ENCODE measurements at regions not wholly inside any gene's neighbourhood (a gene's known extent, or its start where the extent isn't known, plus 50 kb on each side); places are given as distances from the start of the nearest gene placed in this dataset. TPM values are rescaled to one million over a fixed set of nuclear protein-coding genes. Genes with fewer than 3 reads are reported as not detected.
"Not testable (repeated sequence)": the region's sequence is repeated elsewhere in the genome, so short reads cannot be mapped to it uniquely, and the experiment has no call there.

DNA sequence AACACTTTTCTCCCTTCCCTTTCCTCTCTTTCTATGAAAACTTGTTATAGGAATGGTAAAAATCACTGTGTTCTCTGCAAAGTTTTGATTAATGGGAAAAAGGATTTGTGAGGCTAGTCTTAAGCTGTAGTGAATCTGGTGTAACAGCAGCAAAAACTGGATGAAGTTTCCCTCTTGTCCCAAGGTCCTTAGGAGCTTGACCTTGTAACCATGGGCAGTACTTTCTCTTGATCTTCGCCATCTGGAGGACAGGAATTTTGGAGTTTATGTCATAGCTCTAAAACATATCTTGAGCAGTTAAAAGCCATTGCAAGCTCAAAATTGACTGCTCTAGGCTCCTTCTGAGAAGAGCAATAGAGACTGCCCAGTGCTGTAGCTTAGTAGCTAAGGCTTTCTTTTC lies 56.5 kb upstream of the GPD1L start:
- Histone ChIP-seq H3K27me3 (no peaks in the 10 kb centered on the region), H3K9me3 (ENCODE audit: low read depth) (no peaks in the 10 kb centered on the region), H3K9me2 (replicated peaks; ENCODE audit: insufficient read depth) (no peaks in the 10 kb centered on the region), H3K4me1 (ENCODE audit: insufficient read depth) (peaks cover 12% of the 10 kb centered on the region), H4K20me1 (ENCODE audit: insufficient read depth, poor library complexity, severe bottlenecking) (no peaks in the 10 kb centered on the region), H3K4me3 (no peak overlapping the region), H3K4me2 (no peak overlapping the region), H3K27ac (no peak overlapping the region), H3K36me3 (replicated peaks; ENCODE audit: insufficient read depth, low read depth) (no peaks in the 10 kb centered on the region), H2AFZ (no peak overlapping the region), H3K79me2 (no peaks in the 10 kb centered on the region)
- TF ChIP-seq EZH2 (IDR thresholded peaks at IDR 0.05; ENCODE audit: borderline replicate concordance): no peak
- no peak for TF ChIP-seq EZH2phosphoT487 (IDR thresholded peaks at IDR 0.05; ENCODE audit: low read depth, severe bottlenecking, unreplicated experiment)
- TF ChIP-seq, protein P1, sequence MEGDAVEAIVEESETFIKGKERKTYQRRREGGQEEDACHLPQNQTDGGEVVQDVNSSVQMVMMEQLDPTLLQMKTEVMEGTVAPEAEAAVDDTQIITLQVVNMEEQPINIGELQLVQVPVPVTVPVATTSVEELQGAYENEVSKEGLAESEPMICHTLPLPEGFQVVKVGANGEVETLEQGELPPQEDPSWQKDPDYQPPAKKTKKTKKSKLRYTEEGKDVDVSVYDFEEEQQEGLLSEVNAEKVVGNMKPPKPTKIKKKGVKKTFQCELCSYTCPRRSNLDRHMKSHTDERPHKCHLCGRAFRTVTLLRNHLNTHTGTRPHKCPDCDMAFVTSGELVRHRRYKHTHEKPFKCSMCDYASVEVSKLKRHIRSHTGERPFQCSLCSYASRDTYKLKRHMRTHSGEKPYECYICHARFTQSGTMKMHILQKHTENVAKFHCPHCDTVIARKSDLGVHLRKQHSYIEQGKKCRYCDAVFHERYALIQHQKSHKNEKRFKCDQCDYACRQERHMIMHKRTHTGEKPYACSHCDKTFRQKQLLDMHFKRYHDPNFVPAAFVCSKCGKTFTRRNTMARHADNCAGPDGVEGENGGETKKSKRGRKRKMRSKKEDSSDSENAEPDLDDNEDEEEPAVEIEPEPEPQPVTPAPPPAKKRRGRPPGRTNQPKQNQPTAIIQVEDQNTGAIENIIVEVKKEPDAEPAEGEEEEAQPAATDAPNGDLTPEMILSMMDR (IDR thresholded peaks at IDR 0.05; ENCODE audit: poor library complexity): no peak
- no peak for DNase-seq (ENCODE audit: low spot score)
- 91% methylated on average over 1 of the region's 1 CpG for WGBS (ENCODE audit: low lambda C conversion rate, missing lambda C conversion rate)

DNA sequence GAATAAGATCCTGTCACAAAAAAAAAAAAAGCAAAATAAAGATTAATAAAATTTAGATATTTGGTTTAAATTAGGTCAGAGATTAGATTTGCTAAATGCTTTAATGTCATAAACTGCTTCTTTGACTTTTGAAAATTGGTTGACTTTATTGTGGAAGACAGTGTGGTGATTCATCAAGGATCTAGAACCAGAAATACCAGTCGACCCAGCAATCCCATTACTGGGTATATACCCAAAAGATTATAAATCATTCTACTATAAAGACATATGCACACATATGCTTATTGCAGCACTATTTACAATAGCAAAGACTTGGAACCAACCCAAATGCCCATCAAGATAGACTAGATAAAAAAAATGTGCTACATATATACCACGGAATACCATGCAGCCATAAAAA lies 54.2 kb upstream of the GPD1L start:
- H3K36me3 ChIP-seq (replicated peaks; ENCODE audit: insufficient read depth, low read depth); H3K9me2 ChIP-seq (replicated peaks; ENCODE audit: insufficient read depth); H3K4me2 ChIP-seq; H3K4me3 ChIP-seq; H3K27me3 ChIP-seq; H2AFZ ChIP-seq; H3K9me3 ChIP-seq (ENCODE audit: low read depth); H4K20me1 ChIP-seq (ENCODE audit: insufficient read depth, poor library complexity, severe bottlenecking); H3K27ac ChIP-seq; H3K79me2 ChIP-seq; DNase-seq (ENCODE audit: low spot score): not testable (repeated sequence)
- 72% methylated on average over 2 of the region's 2 CpGs for WGBS (ENCODE audit: low lambda C conversion rate, missing lambda C conversion rate)
- H3K4me1 ChIP-seq (ENCODE audit: insufficient read depth): peaks cover 10% of the 10 kb centered on the region

DNA sequence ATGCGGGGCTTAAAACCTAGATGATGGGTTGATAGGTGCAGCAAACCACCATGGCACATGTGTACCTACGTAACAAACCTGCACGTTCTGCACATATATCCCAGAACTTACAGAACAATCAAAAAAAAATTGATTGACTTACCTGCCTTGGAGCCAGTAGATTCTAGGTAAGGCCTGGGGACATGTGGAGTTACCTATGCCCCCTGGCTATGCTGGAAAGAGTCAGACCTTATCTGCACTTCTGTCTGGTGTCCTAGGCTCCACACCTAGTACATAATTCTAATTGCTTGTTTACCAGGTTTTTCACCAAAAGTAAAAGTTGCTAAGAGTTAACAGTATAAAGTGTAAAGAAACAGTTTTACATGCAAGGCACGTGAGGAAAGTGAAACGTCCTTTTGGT lies 53.6 kb upstream of the GPD1L start:
- not testable (repeated sequence) for H2AFZ ChIP-seq

DNA sequence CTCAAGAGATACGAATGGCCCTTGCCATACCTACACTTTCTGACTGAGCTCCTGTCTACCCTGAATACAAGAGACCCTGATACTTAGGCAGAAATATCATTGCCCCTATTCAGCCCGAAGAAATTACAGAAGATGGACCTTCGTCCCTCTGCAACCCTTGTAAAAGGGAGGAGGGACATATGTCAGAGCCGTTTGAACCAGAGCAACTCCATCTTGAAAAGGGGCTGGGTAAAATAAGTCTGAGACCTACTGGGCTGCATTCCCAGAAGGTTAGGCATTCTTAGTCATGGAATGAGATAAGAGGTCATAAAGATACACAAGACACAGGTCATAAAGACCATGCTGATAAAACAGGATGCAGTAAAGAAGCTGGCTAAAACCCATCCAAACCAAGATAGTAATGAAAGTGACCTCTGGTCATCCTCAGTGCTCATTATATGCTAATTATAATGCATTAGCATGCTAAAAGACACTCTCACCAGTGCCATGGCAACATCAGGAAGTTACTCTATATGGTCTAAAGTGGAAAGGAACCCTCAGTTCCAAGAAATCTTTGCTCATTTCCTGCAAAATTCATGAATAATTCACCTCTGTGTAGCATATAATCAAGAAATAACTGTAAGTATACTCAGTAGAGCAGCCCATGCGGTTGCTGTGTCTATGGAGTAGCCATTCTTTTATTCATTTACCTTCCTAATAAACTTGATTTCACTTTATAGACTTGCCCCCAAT lies 49.7 kb upstream of the GPD1L start:
- WGBS (ENCODE audit: low lambda C conversion rate, missing lambda C conversion rate): 56% methylated on average over 5 of the region's 5 CpGs
- Histone ChIP-seq H4K20me1 (ENCODE audit: insufficient read depth, poor library complexity, severe bottlenecking) (no peaks in the 10 kb centered on the region), H3K36me3 (replicated peaks; ENCODE audit: insufficient read depth, low read depth) (no peaks in the 10 kb centered on the region), H2AFZ (no peak overlapping the region), H3K9me2 (replicated peaks; ENCODE audit: insufficient read depth) (no peaks in the 10 kb centered on the region), H3K4me3 (no peak overlapping the region), H3K27me3 (no peaks in the 10 kb centered on the region), H3K79me2 (no peaks in the 10 kb centered on the region), H3K4me1 (ENCODE audit: insufficient read depth) (peaks cover 12% of the 10 kb centered on the region), H3K27ac (peak overlapping the region; percentile 69), H3K9me3 (ENCODE audit: low read depth) (no peaks in the 10 kb centered on the region), H3K4me2 (no peak overlapping the region)
- TF ChIP-seq, protein P1 (IDR thresholded peaks at IDR 0.05; ENCODE audit: poor library complexity): no peak
- no peak for TF ChIP-seq EZH2 (IDR thresholded peaks at IDR 0.05; ENCODE audit: borderline replicate concordance)
- TF ChIP-seq EZH2phosphoT487 (IDR thresholded peaks at IDR 0.05; ENCODE audit: low read depth, severe bottlenecking, unreplicated experiment): no peak
- peak; percentile 14 for DNase-seq (ENCODE audit: low spot score)

More for the DNA sequence above, 53.6 kb upstream of the GPD1L start:
- H3K4me1 ChIP-seq (ENCODE audit: insufficient read depth): peaks cover 12% of the 10 kb centered on the region
- not testable (repeated sequence) for H3K4me3 ChIP-seq; H3K4me2 ChIP-seq; H4K20me1 ChIP-seq (ENCODE audit: insufficient read depth, poor library complexity, severe bottlenecking); H3K9me3 ChIP-seq (ENCODE audit: low read depth); H3K27ac ChIP-seq; DNase-seq (ENCODE audit: low spot score); H3K36me3 ChIP-seq (replicated peaks; ENCODE audit: insufficient read depth, low read depth); H3K27me3 ChIP-seq; H3K79me2 ChIP-seq; H3K9me2 ChIP-seq (replicated peaks; ENCODE audit: insufficient read depth)
- 82% methylated on average over 5 of the region's 5 CpGs for WGBS (ENCODE audit: low lambda C conversion rate, missing lambda C conversion rate)

Small RNAs in the stretch of these regions (small RNA-seq; reads per million reads assigned to genes)
- gene RF00019: not detected

Measured in hepatocyte (in vitro differentiated cells).